GM18870 (cell line): ENCODE measurements at regions not wholly inside any gene's neighbourhood (a gene's known extent, or its start where the extent isn't known, plus 50 kb on each side); places are given as distances from the start of the nearest gene placed in this dataset.

ENCODE experiments used
- ATAC-seq: cut with Tn5 transposase; IDR thresholded peaks from one replicate; pipeline ENCODE4 v1.9.1; 2021; ENCODE audit warnings: moderate library complexity; ENCODE audit not compliant: unreplicated experiment

GRCh38 chr13:104014803-104015645 lies 948.8 kb upstream of the SLC10A2 start:
- ATAC-seq, result no peak

DNA sequence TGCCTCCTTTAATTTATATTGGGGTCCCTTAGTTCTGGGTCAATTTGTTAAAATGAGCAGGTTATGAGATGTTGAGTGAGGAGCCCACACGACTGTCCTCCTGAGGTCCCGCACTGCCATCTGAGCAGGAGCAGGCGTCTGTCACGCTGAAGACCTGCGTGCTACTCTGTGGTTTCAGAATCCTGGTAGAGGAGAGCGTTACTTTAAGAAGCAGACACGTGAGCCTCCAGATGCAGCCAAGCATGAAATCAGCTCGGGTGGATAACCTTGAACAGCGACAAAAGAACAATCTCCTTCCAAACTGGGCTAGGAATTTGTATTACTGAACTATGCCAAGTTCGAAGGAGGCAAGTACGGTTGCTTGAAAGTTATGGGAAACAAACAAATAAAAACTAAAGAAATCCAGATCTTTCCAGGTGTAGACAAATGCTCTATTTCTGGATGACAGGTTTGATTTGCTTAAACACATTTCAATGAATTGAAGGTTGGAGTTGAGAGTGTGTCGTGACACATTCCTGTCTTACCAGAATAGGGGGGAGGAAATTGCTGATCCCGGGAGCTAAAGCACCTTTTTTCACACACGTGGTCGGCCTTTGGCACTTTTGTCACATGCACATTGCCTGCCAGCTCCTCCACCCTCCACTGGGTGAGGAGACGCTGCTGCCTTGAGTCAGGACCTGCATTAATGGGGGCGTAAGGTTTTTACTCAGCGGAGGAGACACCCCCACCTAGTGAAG lies 945.5 kb upstream of the SLC10A2 start:
- ATAC-seq, result no peak

DNA sequence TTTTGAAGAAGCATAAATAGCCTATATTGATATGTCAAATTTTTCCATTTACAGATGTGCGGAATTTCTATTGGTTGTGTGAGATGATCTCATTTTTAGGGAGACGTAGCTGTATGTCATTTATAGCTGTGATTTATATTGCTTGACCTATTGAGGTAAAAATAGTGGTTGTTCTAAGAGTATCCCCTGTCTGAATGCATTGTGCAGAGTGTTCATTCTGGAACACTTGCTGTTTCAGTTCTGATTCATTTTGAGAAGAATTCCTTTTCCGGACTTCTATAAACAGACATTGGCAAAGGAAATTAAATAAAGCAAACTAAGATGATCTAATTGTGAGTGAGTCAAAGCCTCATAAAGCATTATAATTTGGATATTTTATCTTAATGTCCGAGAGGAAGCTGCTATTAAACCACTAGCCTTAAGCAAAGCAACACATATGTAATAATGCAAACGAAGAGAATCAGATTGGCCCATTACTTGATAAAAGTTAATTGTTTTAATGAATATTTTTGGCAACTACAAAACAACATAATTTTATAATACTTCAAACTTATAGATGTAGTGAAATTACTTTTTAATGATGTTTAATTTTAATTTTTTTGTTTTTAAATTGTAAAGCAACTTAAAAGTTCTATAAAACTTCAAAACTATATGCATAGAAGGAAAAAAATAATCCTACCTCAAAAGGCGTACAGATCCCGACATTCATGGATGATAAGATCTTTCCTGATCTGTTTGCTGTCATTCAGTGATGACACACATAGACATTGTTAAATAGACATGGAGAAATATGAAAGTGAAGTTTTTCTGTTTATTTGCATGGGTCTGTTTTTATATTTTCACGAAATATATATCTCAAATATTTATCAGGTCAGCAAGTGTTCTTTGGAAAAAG lies 942.6 kb upstream of the SLC10A2 start:
- no peak for ATAC-seq

- ATAC-seq, result no peak
Observed at GRCh38 chr13:104008075-104008474, 941.9 kb upstream of the SLC10A2 start.

- no peak for ATAC-seq
Observed at GRCh38 chr13:104006625-104007075, 940.4 kb upstream of the SLC10A2 start.

- ATAC-seq, result no peak
Observed at GRCh38 chr13:104004572-104004971, 938.4 kb upstream of the SLC10A2 start.

GRCh38 chr13:104002216-104002615 lies 936.0 kb upstream of the SLC10A2 start:
- no peak for ATAC-seq

- no peak for ATAC-seq
Observed at GRCh38 chr13:104001766-104002165, 935.5 kb upstream of the SLC10A2 start.

DNA sequence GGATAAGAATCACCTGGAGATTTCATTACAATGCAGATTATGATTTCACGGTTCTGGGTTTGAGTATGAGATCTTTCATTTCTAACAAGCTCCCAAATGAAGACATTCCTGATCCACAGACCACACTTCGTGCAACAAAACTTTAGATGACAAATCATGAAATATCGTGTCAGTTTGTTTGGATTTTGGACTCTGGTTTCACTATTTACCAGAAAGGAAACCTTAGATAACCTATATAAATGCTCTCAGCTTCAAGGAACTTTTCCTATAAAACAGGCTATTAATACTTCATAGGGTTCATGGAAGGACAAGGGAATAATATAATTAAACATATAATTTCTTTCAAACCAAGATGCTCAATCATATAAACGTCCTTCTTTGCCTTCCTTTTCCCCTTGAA lies 930.5 kb upstream of the SLC10A2 start:
- ATAC-seq, result no peak

- no peak for ATAC-seq
Observed at GRCh38 chr13:103983948-103984347, 917.7 kb upstream of the SLC10A2 start.

- no peak for ATAC-seq
Observed at GRCh38 chr13:103976371-103976770, 910.2 kb upstream of the SLC10A2 start.

- ATAC-seq, result no peak
Observed at GRCh38 chr13:103973740-103974139, 907.5 kb upstream of the SLC10A2 start.

- ATAC-seq, result no peak
Observed at GRCh38 chr13:103969520-103970050, 903.4 kb upstream of the SLC10A2 start.

DNA sequence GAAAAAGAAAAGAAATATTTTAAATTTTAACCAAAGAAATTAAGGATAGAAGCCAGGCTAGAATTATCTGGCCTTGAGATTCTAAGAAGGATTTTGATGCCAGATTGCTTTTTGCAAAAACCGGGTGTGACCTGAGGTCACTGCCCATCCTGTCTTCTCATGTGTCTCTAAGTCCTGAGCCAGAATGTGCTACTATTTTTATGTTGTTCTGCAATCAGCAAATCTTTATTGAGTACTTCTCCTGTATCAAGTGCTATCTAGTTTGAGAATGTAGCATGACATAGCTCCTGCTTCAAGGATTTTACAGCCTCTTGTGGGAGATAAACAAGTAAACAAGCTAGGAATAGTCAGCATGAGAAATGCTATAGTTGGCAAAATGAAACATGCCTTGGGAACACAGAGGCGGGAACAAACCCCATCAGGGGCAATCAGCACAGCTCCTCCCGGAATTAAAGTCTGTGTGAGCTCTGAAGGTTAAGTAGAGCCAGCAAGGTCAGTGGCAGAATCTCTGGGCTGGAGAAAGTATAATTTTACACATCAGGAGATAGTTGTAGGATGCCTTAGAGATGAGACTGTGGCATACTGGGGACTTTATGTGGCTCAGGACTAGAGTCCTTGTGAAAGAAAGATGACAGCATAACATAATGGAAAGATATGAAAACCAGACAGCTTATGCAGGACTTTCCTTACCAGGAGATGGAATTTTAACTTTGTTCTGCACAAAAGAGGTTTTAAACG lies 899.5 kb upstream of the SLC10A2 start:
- ATAC-seq, result no peak

- ATAC-seq, result no peak
Observed at GRCh38 chr13:103961784-103962183, 895.6 kb upstream of the SLC10A2 start.

DNA sequence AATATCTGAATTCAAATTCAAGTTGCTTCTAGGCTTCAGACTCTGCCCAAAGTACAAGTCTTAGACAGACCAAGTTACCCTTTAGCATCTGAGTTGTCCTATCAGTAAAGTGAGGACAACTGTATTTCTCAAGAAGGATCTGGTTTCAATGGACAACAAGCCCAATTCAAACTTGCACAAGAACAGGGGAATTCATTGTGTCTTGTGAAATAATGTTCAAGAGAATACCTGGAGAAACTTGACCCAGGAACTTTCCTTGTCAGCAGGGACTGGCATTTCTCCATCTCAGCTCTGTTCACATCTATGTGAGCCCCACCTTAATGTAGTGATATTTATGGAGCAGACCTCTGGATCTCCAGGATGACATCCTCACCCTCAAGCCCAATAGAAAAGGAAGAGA lies 894.9 kb upstream of the SLC10A2 start:
- ATAC-seq, result no peak

DNA sequence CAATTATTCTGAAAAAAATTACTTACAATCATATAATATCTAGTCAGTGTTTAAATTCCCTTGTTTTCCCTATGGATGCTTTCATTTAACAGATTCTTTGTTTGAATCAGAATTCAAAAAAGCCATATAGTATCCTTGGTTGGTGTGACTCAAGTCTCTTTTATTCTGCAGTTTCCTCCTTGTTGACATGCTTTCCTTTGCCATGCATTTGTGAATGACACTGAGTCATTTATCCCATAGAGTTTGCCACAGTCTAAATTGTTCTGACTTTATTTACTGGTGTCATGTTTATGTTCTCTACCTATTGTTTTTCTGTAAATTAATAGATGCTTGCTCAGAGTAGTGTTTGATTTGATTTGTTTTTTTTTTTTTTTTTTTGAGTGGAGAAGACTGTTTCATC lies 893.8 kb upstream of the SLC10A2 start:
- no peak for ATAC-seq

DNA sequence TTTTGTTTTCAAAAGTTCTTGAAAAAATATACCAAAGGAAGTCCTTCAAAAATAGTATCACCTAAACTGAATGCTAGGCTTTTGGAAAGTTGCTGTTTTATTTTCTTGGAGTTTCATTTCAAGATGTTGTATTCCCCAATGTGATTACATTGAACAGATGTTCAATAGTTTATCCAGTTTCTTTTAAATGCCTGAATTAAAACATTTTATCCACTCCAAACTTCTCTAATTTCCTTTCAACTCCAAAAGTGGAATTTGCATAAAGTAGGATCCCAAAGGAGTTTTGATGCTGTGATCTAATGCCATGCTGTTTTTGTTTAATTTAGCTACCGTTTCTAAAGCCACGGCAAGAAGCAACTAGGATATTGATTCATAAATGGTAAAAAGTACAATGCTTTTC lies 892.5 kb upstream of the SLC10A2 start:
- no peak for ATAC-seq

GRCh38 chr13:103957939-103958338 lies 891.7 kb upstream of the SLC10A2 start:
- ATAC-seq, result no peak

GRCh38 chr13:103953859-103954258 lies 887.6 kb upstream of the SLC10A2 start:
- no peak for ATAC-seq
